Mesenchymal stem cell (in vitro differentiated cells and primary cell): ENCODE measurements at regions not wholly inside any gene's neighbourhood (a gene's known extent, or its start where the extent isn't known, plus 50 kb on each side); places are given as distances from the start of the nearest gene placed in this dataset.

Experiments used
- DNase-seq: peaks from one replicate; pipeline ENCODE4 v3.0.0-alpha.2; 2013
- H2AFZ ChIP-seq: one replicate; pipeline ENCODE4 v1.6.1; 2013; ENCODE audit warnings: low read depth, mild to moderate bottlenecking, control low read depth, inconsistent platforms, low read length, moderate library complexity
- H2AK5ac ChIP-seq: 2 replicates; pipeline ENCODE4 v1.6.1; 2013; ENCODE audit warnings: low read length, moderate library complexity, mild to moderate bottlenecking, inconsistent platforms; ENCODE audit not compliant: severe bottlenecking
- H2BK120ac ChIP-seq: one replicate; pipeline ENCODE4 v1.6.1; 2013; ENCODE audit warnings: low read depth, mild to moderate bottlenecking, inconsistent platforms, low read length, moderate library complexity
- H2BK12ac ChIP-seq, 2 experiments: one replicate each; pipeline ENCODE4 v1.6.1; 2013; ENCODE audit warnings: inconsistent platforms in 2 of 2, low read length in 2 of 2, mild to moderate bottlenecking in 2 of 2, moderate library complexity in 2 of 2, control low read depth in 1 of 2
- H2BK15ac ChIP-seq: one replicate; pipeline ENCODE4 v1.6.1; 2013; ENCODE audit warnings: mild to moderate bottlenecking, low read depth, inconsistent platforms; ENCODE audit not compliant: poor library complexity, severe bottlenecking
- H2BK5ac ChIP-seq: 2 replicates; pipeline ENCODE4 v1.6.1; 2013; ENCODE audit warnings: low read depth, mild to moderate bottlenecking, low read length, control low read depth, inconsistent platforms; ENCODE audit not compliant: poor library complexity, severe bottlenecking
- H3K14ac ChIP-seq, 2 experiments: one replicate each; pipeline ENCODE4 v1.6.1; 2013; ENCODE audit warnings: inconsistent platforms in 2 of 2, low read length in 2 of 2, control low read depth in 1 of 2, mild to moderate bottlenecking in 1 of 2, moderate library complexity in 1 of 2
- H3K18ac ChIP-seq, 2 experiments: one replicate each; pipeline ENCODE4 v1.6.1; 2013; ENCODE audit warnings: inconsistent platforms in 2 of 2, low read length in 2 of 2, control low read depth in 1 of 2, low read depth in 1 of 2, mild to moderate bottlenecking in 1 of 2
- H3K23ac ChIP-seq, 2 experiments: one replicate each; pipeline ENCODE4 v1.6.1; 2013; ENCODE audit warnings: inconsistent platforms in 2 of 2, low read length in 2 of 2, mild to moderate bottlenecking in 2 of 2, moderate library complexity in 2 of 2, control low read depth in 1 of 2
- H3K27ac ChIP-seq: 2 replicates; pipeline ENCODE4 v1.5.1; 2013; ENCODE audit warnings: mild to moderate bottlenecking, moderate library complexity, low read length, control low read depth, inconsistent platforms; ENCODE audit not compliant: poor library complexity, severe bottlenecking
- H3K27me3 ChIP-seq, 2 experiments: 2 replicates each; pipeline versions ENCODE4 v1.6.1 to v1.7.0; 2013; ENCODE audit warnings: low read length in 2 of 2, mild to moderate bottlenecking in 2 of 2, moderate library complexity in 2 of 2, control low read depth in 1 of 2, inconsistent platforms in 1 of 2; ENCODE audit not compliant: control insufficient read depth in 1 of 2, insufficient read depth in 1 of 2
- H3K36me3 ChIP-seq, 2 experiments: 2 replicates each; pipeline versions ENCODE4 v1.6.1 to v1.7.0; 2013; ENCODE audit warnings: low read length in 2 of 2, control low read depth in 1 of 2, inconsistent platforms in 1 of 2, low read depth in 1 of 2, mild to moderate bottlenecking in 1 of 2; ENCODE audit not compliant: insufficient read depth in 2 of 2, control insufficient read depth in 1 of 2
- H3K4ac ChIP-seq, 2 experiments: one replicate each; pipeline ENCODE4 v1.6.1; 2013; ENCODE audit warnings: inconsistent platforms in 2 of 2, low read length in 2 of 2, mild to moderate bottlenecking in 2 of 2, moderate library complexity in 2 of 2, control low read depth in 1 of 2, low read depth in 1 of 2
- H3K4me1 ChIP-seq: 2 replicates; pipeline ENCODE4 v1.6.1; 2013; ENCODE audit warnings: low read depth, low read length, control low read depth; ENCODE audit not compliant: control insufficient read depth, insufficient read depth
- H3K4me2 ChIP-seq: 2 replicates; pipeline ENCODE4 v1.6.1; 2013; ENCODE audit warnings: low read length, mild to moderate bottlenecking, inconsistent platforms; ENCODE audit not compliant: poor library complexity, severe bottlenecking
- H3K4me3 ChIP-seq, 2 experiments: 2 replicates each; pipeline versions ENCODE4 v1.5.1 to v1.7.0; 2013; ENCODE audit warnings: low read length in 2 of 2, mild to moderate bottlenecking in 2 of 2, control low read depth in 1 of 2, low read depth in 1 of 2; ENCODE audit not compliant: insufficient read depth in 1 of 2
- H3K79me1 ChIP-seq: replicated peaks from 2 replicates; pipeline ENCODE4 v1.6.1; 2013; ENCODE audit warnings: mild to moderate bottlenecking, control low read depth, low read length, inconsistent platforms; ENCODE audit not compliant: poor library complexity, severe bottlenecking
- H3K9ac ChIP-seq: 2 replicates; pipeline ENCODE4 v1.7.0; 2013; ENCODE audit warnings: mild to moderate bottlenecking, low read length, moderate library complexity
- H3K9me3 ChIP-seq: 2 replicates; pipeline ENCODE4 v1.7.0; 2013; ENCODE audit warnings: mild to moderate bottlenecking, low read length; ENCODE audit not compliant: control insufficient read depth
- H4K8ac ChIP-seq: one replicate; pipeline ENCODE4 v1.6.1; 2013; ENCODE audit warnings: inconsistent platforms, mild to moderate bottlenecking, low read length, moderate library complexity
- H4K91ac ChIP-seq: one replicate; pipeline ENCODE4 v1.6.1; 2013; ENCODE audit warnings: mild to moderate bottlenecking, low read length, inconsistent platforms
- WGBS: methylation state at CpG from one replicate; pipeline ENCODE4 v1.1.7; 2013; ENCODE audit warnings: mixed read lengths; 5-methylcytosine and 5-hydroxymethylcytosine counted together

DNA sequence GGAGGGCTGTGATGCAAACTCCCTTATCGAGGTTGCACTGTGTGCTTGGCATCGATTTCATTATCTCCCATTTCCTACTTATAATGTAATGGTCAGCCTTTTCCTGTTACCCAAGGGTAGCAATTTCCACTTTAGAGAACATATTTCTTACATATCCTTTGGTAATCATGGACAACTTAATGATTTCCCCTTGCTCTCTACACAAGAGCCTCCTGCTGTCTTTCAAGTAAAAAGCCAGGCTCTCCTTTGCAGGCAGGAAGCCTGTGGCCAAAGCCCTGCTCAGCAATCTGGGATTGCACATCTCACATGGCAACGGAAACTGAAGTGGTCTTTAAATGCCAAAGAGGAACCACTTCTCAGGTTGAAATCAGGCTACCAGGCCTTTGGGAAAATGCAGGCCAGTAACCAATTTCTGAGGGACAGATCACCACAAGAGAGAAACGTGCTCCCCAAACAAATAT is 86.7 kb upstream of the IKZF1 start:
- Histone ChIP-seq H2BK120ac (no peak overlapping the region), H3K9me3 (peaks cover 19% of the 10 kb centered on the region), H3K18ac (no peak overlapping the region), H3K4me1 (no peaks in the 10 kb centered on the region), H3K4me2 (no peak overlapping the region), H3K27me3 (peaks cover 0 to 8% of the 10 kb centered on the region in 2 experiments), H2AFZ (no peak overlapping the region), H4K91ac (no peak overlapping the region), H3K23ac (no peak overlapping the region), H3K79me1 (no peaks in the 10 kb centered on the region), H2BK12ac (no peak overlapping the region), H2BK5ac (no peak overlapping the region), H3K4ac (no peak overlapping the region), H3K36me3 (no peaks in the 10 kb centered on the region), H3K4me3 (no peak overlapping the region), H3K14ac (no peak overlapping the region), H4K8ac (no peak overlapping the region), H3K27ac (no peak overlapping the region), H2BK15ac (no peak overlapping the region), H3K9ac (no peak overlapping the region), H2AK5ac (no peak overlapping the region)
- DNase-seq: no peak
- WGBS: 82% methylated on average over 3 of the region's 4 CpGs

DNA sequence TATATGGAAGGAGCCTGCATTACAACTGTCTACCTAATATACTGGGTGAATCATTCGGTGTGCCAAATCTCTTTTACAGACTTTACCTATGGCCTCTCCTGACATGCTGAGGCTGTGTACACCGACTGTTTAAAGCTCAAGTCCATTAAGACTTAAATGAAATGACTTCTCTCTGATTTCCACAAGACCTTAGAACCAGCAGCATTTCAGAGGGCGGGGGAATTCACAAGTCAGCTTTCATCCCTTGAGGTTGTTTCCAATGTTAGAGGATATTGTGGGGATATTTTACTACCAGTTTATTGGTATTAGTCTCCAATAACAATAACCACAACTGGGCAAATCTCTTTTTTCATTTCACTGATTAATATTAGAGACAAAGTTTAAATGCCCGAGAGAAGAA is 87.1 kb upstream of the IKZF1 start:
- H4K8ac ChIP-seq: no peak overlapping the region
- no peak overlapping the region for H3K4me3 ChIP-seq
- H4K91ac ChIP-seq: no peak overlapping the region
- H3K18ac ChIP-seq: no peak overlapping the region
- no peak overlapping the region for H3K23ac ChIP-seq
- no peak overlapping the region for H3K14ac ChIP-seq
- no peak overlapping the region for H2AK5ac ChIP-seq
- no peak overlapping the region for H2BK120ac ChIP-seq
- no peak overlapping the region for H3K9ac ChIP-seq
- no peaks in the 10 kb centered on the region for H3K79me1 ChIP-seq
- DNase-seq: no peak
- no peak overlapping the region for H2AFZ ChIP-seq
- H3K4ac ChIP-seq: no peak overlapping the region
- peaks cover 15% of the 10 kb centered on the region for H3K9me3 ChIP-seq
- no peak overlapping the region for H2BK5ac ChIP-seq
- peaks cover 0 to 8% of the 10 kb centered on the region in 2 experiments for H3K27me3 ChIP-seq
- no peak overlapping the region for H2BK12ac ChIP-seq
- H3K27ac ChIP-seq: no peak overlapping the region
- no peak overlapping the region for H3K4me2 ChIP-seq
- H3K4me1 ChIP-seq: no peaks in the 10 kb centered on the region
- H3K36me3 ChIP-seq: no peaks in the 10 kb centered on the region
- no peak overlapping the region for H2BK15ac ChIP-seq
- 72% methylated on average over 3 of the region's 4 CpGs for WGBS

GRCh38 chr7:50216626-50217025 is 87.9 kb upstream of the IKZF1 start:
- 85% methylated on average over 5 of the region's 5 CpGs for WGBS
- no peak overlapping the region for H3K23ac ChIP-seq
- no peak overlapping the region for H2AFZ ChIP-seq
- H2AK5ac ChIP-seq: no peak overlapping the region
- no peaks in the 10 kb centered on the region for H3K36me3 ChIP-seq
- no peak overlapping the region for H3K4me3 ChIP-seq
- peaks cover 7% of the 10 kb centered on the region for H3K9me3 ChIP-seq
- no peak overlapping the region for H3K9ac ChIP-seq
- no peak overlapping the region for H3K18ac ChIP-seq
- H2BK12ac ChIP-seq: no peak overlapping the region
- H2BK15ac ChIP-seq: no peak overlapping the region
- H2BK120ac ChIP-seq: no peak overlapping the region
- no peak overlapping the region for H4K91ac ChIP-seq
- no peak overlapping the region for H3K4ac ChIP-seq
- no peak overlapping the region for H4K8ac ChIP-seq
- H3K14ac ChIP-seq: no peak overlapping the region
- no peak overlapping the region for H2BK5ac ChIP-seq
- peaks cover 0 to 9% of the 10 kb centered on the region in 2 experiments for H3K27me3 ChIP-seq
- H3K4me1 ChIP-seq: no peaks in the 10 kb centered on the region
- H3K27ac ChIP-seq: no peak overlapping the region
- no peak for DNase-seq
- no peak overlapping the region for H3K4me2 ChIP-seq
- H3K79me1 ChIP-seq: no peaks in the 10 kb centered on the region

GRCh38 chr7:50214771-50215170 is 89.7 kb upstream of the IKZF1 start:
- H2BK12ac ChIP-seq: no peak overlapping the region
- H3K36me3 ChIP-seq: no peaks in the 10 kb centered on the region
- no peak overlapping the region for H3K4me3 ChIP-seq
- H3K9me3 ChIP-seq: no peaks in the 10 kb centered on the region
- no peak overlapping the region for H4K8ac ChIP-seq
- no peak for DNase-seq
- no peaks in the 10 kb centered on the region for H3K79me1 ChIP-seq
- H3K4me2 ChIP-seq: no peak overlapping the region
- no peak overlapping the region for H3K9ac ChIP-seq
- H3K23ac ChIP-seq: no peak overlapping the region
- no peaks in the 10 kb centered on the region for H3K4me1 ChIP-seq
- peaks cover 0 to 14% of the 10 kb centered on the region in 2 experiments for H3K27me3 ChIP-seq
- H2AK5ac ChIP-seq: no peak overlapping the region
- no peak overlapping the region for H2BK120ac ChIP-seq
- H2AFZ ChIP-seq: no peak overlapping the region
- H3K18ac ChIP-seq: no peak overlapping the region
- no peak overlapping the region for H3K27ac ChIP-seq
- 88% methylated on average over 8 of the region's 8 CpGs for WGBS
- no peak overlapping the region for H3K14ac ChIP-seq
- no peak overlapping the region for H2BK5ac ChIP-seq
- H4K91ac ChIP-seq: no peak overlapping the region
- H3K4ac ChIP-seq: no peak overlapping the region
- no peak overlapping the region for H2BK15ac ChIP-seq
